ENCODE measurements at regions not wholly inside any gene's neighbourhood (a gene's known extent, or its start where the extent isn't known, plus 50 kb on each side); places are given as distances from the start of the nearest gene placed in this dataset.

- H3K9me3 ChIP-seq: no peaks in the 10 kb centered on the region
- no peak for TF ChIP-seq CTCF (IDR thresholded peaks at IDR 0.05)
Observed at GRCh38 chr6:14450578-14450977, 333.0 kb downstream of the CD83 start.

GRCh38 chr6:14451594-14452374, 334.2 kb downstream of the CD83 start:
- Histone ChIP-seq H3K27me3 (no peaks in the 10 kb centered on the region), H3K4me1 (peaks cover 0 to 55% of the 10 kb centered on the region in 2 donors), H3K27ac (no peak overlapping the region), H3K36me3 (no peaks in the 10 kb centered on the region), H3K4me3 (no peak overlapping the region), H3K9me3 (no peaks in the 10 kb centered on the region)
- no peak for DNase-seq (ENCODE audit: low spot score)
- TF ChIP-seq CTCF (IDR thresholded peaks at IDR 0.05): no peak

More at GRCh38 chr6:14450578-14450977, 333.0 kb downstream of the CD83 start:
- Histone ChIP-seq H3K4me3 (no peak overlapping the region), H3K36me3 (no peaks in the 10 kb centered on the region), H3K27me3 (no peaks in the 10 kb centered on the region), H3K27ac (peak overlapping the region in 1 of 2 donors; percentile 46), H3K4me1 (peaks cover 0 to 46% of the 10 kb centered on the region in 2 donors)
- DNase-seq (ENCODE audit: low spot score): no peak

- H3K27ac ChIP-seq: no peak overlapping the region
- H3K4me1 ChIP-seq: peaks cover 0 to 56% of the 10 kb centered on the region in 2 donors
- H3K9me3 ChIP-seq: no peaks in the 10 kb centered on the region
- no peak for TF ChIP-seq CTCF (IDR thresholded peaks at IDR 0.05)
- no peak for DNase-seq (ENCODE audit: low spot score)
- H3K36me3 ChIP-seq: no peaks in the 10 kb centered on the region
- H3K4me3 ChIP-seq: no peak overlapping the region
- H3K27me3 ChIP-seq: no peaks in the 10 kb centered on the region
Observed at GRCh38 chr6:14452567-14453527, 335.3 kb downstream of the CD83 start.

GRCh38 chr6:14453712-14454472, 336.3 kb downstream of the CD83 start:
- TF ChIP-seq CTCF (IDR thresholded peaks at IDR 0.05): no peak
- H3K9me3 ChIP-seq: no peaks in the 10 kb centered on the region
- H3K27ac ChIP-seq: no peak overlapping the region
- peaks cover 0 to 59% of the 10 kb centered on the region in 2 donors for H3K4me1 ChIP-seq
- H3K27me3 ChIP-seq: no peaks in the 10 kb centered on the region
- no peak overlapping the region for H3K4me3 ChIP-seq
- no peaks in the 10 kb centered on the region for H3K36me3 ChIP-seq
- no peak for DNase-seq (ENCODE audit: low spot score)

- H3K4me1 ChIP-seq: peaks cover 0 to 55% of the 10 kb centered on the region in 2 donors
- no peak overlapping the region for H3K27ac ChIP-seq
- no peak for TF ChIP-seq CTCF (IDR thresholded peaks at IDR 0.05)
- H3K36me3 ChIP-seq: no peaks in the 10 kb centered on the region
- H3K27me3 ChIP-seq: no peaks in the 10 kb centered on the region
- H3K9me3 ChIP-seq: no peaks in the 10 kb centered on the region
- H3K4me3 ChIP-seq: no peak overlapping the region
- DNase-seq (ENCODE audit: low spot score): no peak
Observed at GRCh38 chr6:14454473-14454775, 336.9 kb downstream of the CD83 start.

Data from right atrium auricular region (tissue), 2 donors.